GM18870 (cell line): ENCODE measurements at regions not wholly inside any gene's neighbourhood (a gene's known extent, or its start where the extent isn't known, plus 50 kb on each side); places are given as distances from the start of the nearest gene placed in this dataset.
A peak's percentile ranks its signal among the peaks of the same experiment; 100 is the strongest.

Experiments
- ATAC-seq: cut with Tn5 transposase; IDR thresholded peaks from one replicate; pipeline ENCODE4 v1.9.1; 2021; ENCODE audit warnings: moderate library complexity; ENCODE audit not compliant: unreplicated experiment

DNA sequence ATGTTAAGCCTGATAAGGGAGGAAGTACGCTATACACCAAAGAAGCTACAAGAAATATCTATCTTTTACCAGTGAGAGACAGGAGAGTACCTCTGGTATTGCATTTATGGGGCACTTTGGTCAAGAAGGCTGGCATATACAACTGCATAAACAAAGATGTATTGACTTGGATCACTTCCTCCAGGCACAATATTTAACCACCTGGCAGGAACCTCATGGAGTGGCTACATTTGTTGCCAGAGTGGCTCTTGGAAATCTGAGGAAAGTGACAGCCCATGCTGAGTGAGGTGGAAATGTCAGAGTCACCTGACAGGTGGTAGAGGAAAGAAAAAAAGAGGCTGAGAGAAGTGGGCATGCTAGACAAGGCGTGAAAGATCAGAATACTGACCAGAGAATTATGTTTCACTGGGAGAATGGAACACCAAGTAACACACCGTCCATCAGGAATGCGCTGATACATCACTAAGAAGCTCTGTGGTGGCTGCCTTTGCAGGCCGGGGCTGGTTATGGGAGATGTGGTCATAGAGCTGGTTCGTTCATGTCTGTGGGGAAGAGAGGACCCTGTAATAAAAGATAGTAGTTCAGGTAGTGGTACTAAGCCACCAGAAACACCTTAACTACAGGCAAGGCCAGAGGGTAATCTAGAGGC, 61.4 kb upstream of the UFL1 start:
- no peak for ATAC-seq

DNA sequence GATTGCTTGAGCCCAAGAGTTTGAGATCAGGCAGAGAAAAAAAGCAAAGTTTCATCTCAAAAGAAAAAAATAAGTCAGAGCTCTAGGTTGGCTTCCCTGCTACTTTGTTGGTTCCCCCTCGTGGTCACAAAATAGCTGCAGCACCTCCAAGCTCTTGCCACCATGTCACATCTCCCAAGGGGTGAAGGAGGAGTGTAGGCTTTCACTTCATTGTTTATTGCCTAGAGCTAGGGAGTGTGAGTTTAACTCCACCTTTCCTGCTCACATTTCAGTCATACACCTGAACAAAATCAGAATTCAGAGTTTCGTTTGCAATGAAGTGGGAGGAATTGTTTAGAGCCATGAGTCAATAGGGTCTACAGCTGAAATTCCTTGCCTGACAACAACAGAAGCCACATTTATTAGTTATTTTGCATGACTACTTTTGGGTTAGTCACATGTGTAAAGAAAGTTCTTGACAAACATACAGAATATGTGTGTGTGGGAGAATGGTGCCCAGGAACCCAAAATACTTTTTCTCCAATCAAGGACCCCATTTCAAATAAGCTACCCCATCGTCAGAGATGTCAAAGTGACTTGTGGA, 56.2 kb upstream of the UFL1 start:
- ATAC-seq = peak; percentile 38

DNA sequence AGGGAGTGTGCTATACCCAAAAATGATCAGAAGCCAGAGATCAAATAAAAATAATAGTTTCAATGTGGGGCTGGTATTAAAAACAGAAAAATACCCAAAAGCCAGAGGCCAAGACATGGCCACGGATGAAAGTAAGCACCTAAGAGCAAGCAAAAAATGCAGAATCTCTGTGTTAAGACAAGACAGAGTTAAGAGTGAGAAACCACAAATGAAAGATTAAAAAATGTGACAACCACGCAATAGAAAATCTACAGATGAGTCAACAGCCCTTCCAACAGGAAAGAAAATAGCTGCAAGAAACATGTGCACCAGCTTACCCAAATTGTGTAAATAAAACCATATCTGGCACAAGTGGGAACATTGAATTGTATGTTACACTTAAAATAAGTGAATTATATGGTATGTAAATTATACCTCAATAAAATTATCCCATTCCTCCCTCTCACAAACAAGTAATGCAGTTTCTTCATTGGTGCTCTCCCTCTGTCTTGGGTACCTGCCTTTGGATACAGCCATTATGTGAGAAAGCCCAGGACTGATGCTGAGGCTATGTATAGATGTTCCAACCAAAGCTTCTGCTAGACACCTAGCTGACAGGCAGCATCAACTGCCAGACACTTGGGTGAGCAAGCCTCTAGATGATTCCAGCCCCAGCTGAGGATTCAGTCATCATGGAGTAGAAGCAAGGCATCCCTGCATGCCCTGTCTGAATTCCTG, 55.3 kb upstream of the UFL1 start:
- ATAC-seq = peak; percentile 77

- ATAC-seq = no peak
Observed at GRCh38 chr6:96467814-96468213, 53.8 kb upstream of the UFL1 start.

DNA sequence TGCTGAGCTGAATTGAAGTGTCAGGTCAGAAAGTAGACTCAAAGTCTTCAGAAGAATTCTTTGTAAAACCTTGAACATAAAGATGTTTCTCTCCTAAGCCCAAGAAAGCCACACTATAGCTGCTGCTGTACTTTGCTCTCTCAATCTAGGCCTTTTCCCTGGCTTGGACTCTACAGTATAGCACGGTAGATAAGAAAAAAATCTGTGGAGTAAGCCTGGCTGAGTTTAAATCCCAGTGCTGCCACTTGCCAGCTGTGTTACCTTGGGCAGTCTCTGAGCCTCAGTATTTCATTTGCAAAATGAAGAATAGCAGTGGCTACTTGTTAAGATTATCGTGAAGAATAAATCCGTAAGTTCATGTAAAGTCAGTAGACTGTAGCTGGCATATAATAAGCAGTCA, 53.3 kb upstream of the UFL1 start:
- no peak for ATAC-seq

DNA sequence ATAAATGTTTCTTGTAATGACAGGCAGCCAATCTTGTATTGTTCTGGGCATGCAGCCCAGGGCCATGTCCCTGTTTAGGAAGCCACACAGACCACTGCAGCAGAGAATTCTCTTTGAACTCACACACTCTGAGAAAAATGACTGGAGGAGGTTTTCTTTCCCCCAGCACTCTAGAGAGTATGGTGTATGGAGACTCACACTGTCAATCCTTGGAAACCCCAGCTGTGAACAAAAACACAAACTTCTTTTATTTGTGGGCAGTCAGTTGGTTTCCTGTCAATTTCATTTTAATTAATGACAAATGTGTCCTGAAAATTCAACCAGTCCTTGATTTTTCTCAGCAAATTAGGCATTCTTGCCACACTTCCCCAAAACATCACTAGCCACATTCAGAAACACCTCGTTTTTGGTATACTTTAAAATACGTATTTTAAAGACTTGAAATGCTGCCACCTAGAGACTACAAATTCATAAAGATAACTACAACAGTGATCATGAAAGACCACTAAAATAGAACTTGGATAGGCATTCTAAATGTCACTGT, 52.9 kb upstream of the UFL1 start:
- no peak for ATAC-seq

DNA sequence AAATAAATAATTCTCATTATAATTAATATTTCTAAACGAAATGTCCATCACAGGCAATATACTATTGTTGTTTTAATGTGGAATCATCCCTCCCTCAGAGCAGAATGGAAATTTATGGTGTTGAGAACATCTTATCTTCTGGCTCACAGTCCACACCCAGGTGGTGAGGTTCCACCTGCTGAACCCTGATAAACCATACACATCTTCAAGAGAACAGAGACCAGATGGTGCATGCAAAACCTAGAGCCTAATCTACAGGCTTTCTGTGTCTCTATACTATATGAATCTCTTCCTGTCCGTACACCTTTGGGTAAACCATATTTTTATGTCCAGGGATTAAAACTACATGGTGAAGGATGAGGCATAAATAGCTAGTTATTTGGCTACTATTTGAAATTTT, 52.3 kb upstream of the UFL1 start:
- no peak for ATAC-seq

GRCh38 chr6:96470296-96470695, 51.3 kb upstream of the UFL1 start:
- ATAC-seq = no peak
